ENCODE measurements at regions not wholly inside any gene's neighbourhood (a gene's known extent, or its start where the extent isn't known, plus 50 kb on each side); places are given as distances from the start of the nearest gene placed in this dataset.

- no peak for TF ChIP-seq CTCF (IDR thresholded peaks at IDR 0.05)
- TF ChIP-seq ZFX (IDR thresholded peaks at IDR 0.05; ENCODE audit: borderline replicate concordance), result no peak
- H3K27ac ChIP-seq, result no peak overlapping the region
These were observed 129.1 kb downstream of the DDX1 start for GRCh38 chr2:15720561-15721307.

GRCh38 chr2:15721411-15722067 lies 129.9 kb downstream of the DDX1 start:
- TF ChIP-seq ZFX (IDR thresholded peaks at IDR 0.05; ENCODE audit: borderline replicate concordance), result no peak
- TF ChIP-seq CTCF (IDR thresholded peaks at IDR 0.05), result no peak
- H3K27ac ChIP-seq, result no peak overlapping the region

- TF ChIP-seq CTCF (IDR thresholded peaks at IDR 0.05) (no peak), ZFX (IDR thresholded peaks at IDR 0.05; ENCODE audit: borderline replicate concordance) (no peak)
- no peak overlapping the region for H3K27ac ChIP-seq
These were observed 131.3 kb downstream of the DDX1 start for GRCh38 chr2:15722980-15723379.

GRCh38 chr2:15724235-15724634 lies 132.6 kb downstream of the DDX1 start:
- TF ChIP-seq ZFX (IDR thresholded peaks at IDR 0.05; ENCODE audit: borderline replicate concordance), result no peak
- TF ChIP-seq CTCF (IDR thresholded peaks at IDR 0.05), result no peak

GRCh38 chr2:15725101-15725781 lies 133.6 kb downstream of the DDX1 start:
- TF ChIP-seq ZFX (IDR thresholded peaks at IDR 0.05; ENCODE audit: borderline replicate concordance) (no peak), CTCF (IDR thresholded peaks at IDR 0.05) (no peak)
- H3K27ac ChIP-seq, result no peak overlapping the region

More at GRCh38 chr2:15724235-15724634, 132.6 kb downstream of the DDX1 start:
- no peak overlapping the region for H3K27ac ChIP-seq

GRCh38 chr2:15725782-15726112 lies 134.1 kb downstream of the DDX1 start:
- TF ChIP-seq ZFX (IDR thresholded peaks at IDR 0.05; ENCODE audit: borderline replicate concordance), result no peak
- TF ChIP-seq CTCF (IDR thresholded peaks at IDR 0.05), result no peak
- H3K27ac ChIP-seq, result no peak overlapping the region

Measured in 22Rv1 (cell line).